GM23338 (cell line): ENCODE measurements at regions not wholly inside any gene's neighbourhood (a gene's known extent, or its start where the extent isn't known, plus 50 kb on each side); places are given as distances from the start of the nearest gene placed in this dataset.

ENCODE experiments used
- ATAC-seq: fragments of 200-7000 bp; cut with Tn5 transposase; 3 replicates; pipeline ENCODE4 v1.9.1; 2020
- DNase-seq: peaks from one replicate; pipeline ENCODE4 v3.0.0-alpha.2; 2015; ENCODE audit warnings: low spot score
- H2AFZ ChIP-seq: fragments of 200-600 bp; sonication (generic); 2 replicates; pipeline ENCODE4 v1.8.0; 2016; ENCODE audit warnings: antibody characterized with exemption, mild to moderate bottlenecking, moderate library complexity
- H3F3A ChIP-seq: fragments of 200-600 bp; sonication (generic); replicated peaks from 2 replicates; pipeline ENCODE4 v1.8.0; 2017; ENCODE audit warnings: antibody characterized with exemption, mixed run types, low read depth
- H3K27ac ChIP-seq: fragments of 200-600 bp; sonication (generic); 2 replicates; pipeline ENCODE4 v1.6.1; 2016; ENCODE audit warnings: low read depth
- H3K27me3 ChIP-seq: fragments of 200-600 bp; sonication (generic); 2 replicates; pipeline ENCODE4 v1.8.0; 2016; ENCODE audit warnings: mild to moderate bottlenecking, mixed run types, moderate library complexity; ENCODE audit not compliant: insufficient read depth
- H3K36me3 ChIP-seq: fragments of 200-600 bp; sonication (generic); 2 replicates; pipeline ENCODE4 v1.8.0; 2016; ENCODE audit warnings: mild to moderate bottlenecking; ENCODE audit not compliant: insufficient read depth
- H3K4me1 ChIP-seq: fragments of 200-600 bp; sonication (generic); 2 replicates; pipeline ENCODE4 v1.8.0; 2016; ENCODE audit warnings: mild to moderate bottlenecking, moderate library complexity; ENCODE audit not compliant: insufficient read depth
- H3K4me2 ChIP-seq: fragments of 200-600 bp; sonication (generic); 2 replicates; pipeline ENCODE4 v1.7.1; 2017; ENCODE audit warnings: mixed run types
- H3K4me3 ChIP-seq: fragments of 200-600 bp; sonication (generic); 2 replicates; pipeline ENCODE4 v1.6.1; 2016; ENCODE audit warnings: mixed run types
- H3K79me2 ChIP-seq: fragments of 200-600 bp; sonication (generic); replicated peaks from 2 replicates; pipeline ENCODE4 v1.8.0; 2017; ENCODE audit warnings: mild to moderate bottlenecking; ENCODE audit not compliant: insufficient read depth
- H3K9me2 ChIP-seq: fragments of 200-600 bp; sonication (generic); 2 replicates; pipeline ENCODE4 v1.8.0; 2017; ENCODE audit not compliant: insufficient read depth
- H4K20me1 ChIP-seq: fragments of 200-600 bp; sonication (generic); replicated peaks from 2 replicates; pipeline ENCODE4 v1.8.0; 2017; ENCODE audit warnings: mild to moderate bottlenecking; ENCODE audit not compliant: insufficient read depth
- H3K27ac Mint-ChIP-seq: 2 replicates; pipeline ENCODE4 v1.8.0; 2020; ENCODE audit warnings: inconsistent platforms, mild to moderate bottlenecking, moderate library complexity, mixed read lengths
- H3K27me3 Mint-ChIP-seq: 3 replicates; pipeline ENCODE4 v1.8.0; 2022; ENCODE audit warnings: low read depth, mild to moderate bottlenecking, moderate library complexity, mixed read lengths, inconsistent platforms; ENCODE audit not compliant: insufficient read depth, poor library complexity
- H3K36me3 Mint-ChIP-seq: 3 replicates; pipeline ENCODE4 v1.8.0; 2021; ENCODE audit warnings: low read depth, mild to moderate bottlenecking, inconsistent platforms, moderate library complexity, mixed read lengths
- H3K4me1 Mint-ChIP-seq: 3 replicates; pipeline ENCODE4 v1.8.0; 2020; ENCODE audit warnings: mild to moderate bottlenecking, inconsistent platforms, mixed read lengths
- H3K4me3 Mint-ChIP-seq: 3 replicates; pipeline ENCODE4 v1.8.0; 2021; ENCODE audit warnings: moderate library complexity, mild to moderate bottlenecking, inconsistent platforms, mixed read lengths
- H3K9me3 Mint-ChIP-seq: 3 replicates; pipeline ENCODE4 v1.8.0; 2020; ENCODE audit warnings: moderate library complexity, mild to moderate bottlenecking, inconsistent platforms, mixed read lengths
- POLR2AphosphoS5 ChIP-seq: IDR thresholded peaks from 2 replicates; pipeline ENCODE4 v1.6.1; 2016; ENCODE audit warnings: antibody characterized with exemption, low read depth
- ZNF462 ChIP-seq: fragments of 250-450 bp; sonication (Bioruptor Pico); IDR thresholded peaks from 2 replicates; pipeline ENCODE4 v1.5.0; 2020; ENCODE audit warnings: mild to moderate bottlenecking, moderate library complexity

- H3K4me1 Mint-ChIP-seq: no peaks in the 10 kb centered on the region; the same call in 1 of the 3 replicates
- H3K27ac ChIP-seq: peak overlapping the region; percentile 40; the same call in 1 of the 2 replicates
- H3K9me3 Mint-ChIP-seq: no peaks in the 10 kb centered on the region
Measured at GRCh38 chr14:58969951-58970751, 218.3 kb upstream of the DAAM1 start.

More at GRCh38 chr14:58969951-58970751, 218.3 kb upstream of the DAAM1 start:
- peak; percentile 93 for ATAC-seq
- Histone ChIP-seq H3K4me2 (peak overlapping the region; percentile 49), H3K9me2 (peaks cover 14% of the 10 kb centered on the region; the same call in 1 of the 2 replicates), H3F3A (no peaks in the 10 kb centered on the region), H3K4me1 (peaks cover 23% of the 10 kb centered on the region), H3K4me3 (no peak overlapping the region), H3K36me3 (no peaks in the 10 kb centered on the region), H4K20me1 (no peaks in the 10 kb centered on the region), H2AFZ (peak overlapping the region; percentile 81), H3K27me3 (no peaks in the 10 kb centered on the region), H3K79me2 (no peaks in the 10 kb centered on the region)
- TF ChIP-seq POLR2AphosphoS5 (no peak), ZNF462 (CRISPR knock-in tag) (peak; percentile 68)
- peak overlapping the region; percentile 18; the same call in 1 of the 3 replicates for H3K4me3 Mint-ChIP-seq
- H3K27me3 Mint-ChIP-seq: no peaks in the 10 kb centered on the region
- peak; percentile 64 for DNase-seq
- peak overlapping the region; percentile 87 for H3K27ac Mint-ChIP-seq
- no peaks in the 10 kb centered on the region for H3K36me3 Mint-ChIP-seq
